Keratinocyte (primary cell): ENCODE measurements at regions not wholly inside any gene's neighbourhood (a gene's known extent, or its start where the extent isn't known, plus 50 kb on each side); places are given as distances from the start of the nearest gene placed in this dataset.
A peak's percentile ranks its signal among the peaks of the same experiment; 100 is the strongest.

Experiments used
- DNase-seq: peaks from one replicate; pipeline ENCODE4 v3.0.0-alpha.2; 2011; ENCODE audit warnings: low read depth, missing footprints, low spot score
- FAIRE-seq: peaks from 2 replicates; lab custom pipeline; 2011; peaks lifted over from hg19 to GRCh38; lab: Jason Lieb, UNC
- H2AFZ ChIP-seq: 2 replicates; pipeline ENCODE4 v1.6.0; 2012; ENCODE audit warnings: low read length, control low read depth, inconsistent platforms; ENCODE audit not compliant: control insufficient read depth
- H3K27ac ChIP-seq: 2 replicates; pipeline ENCODE4 v1.5.1; 2011; ENCODE audit warnings: low read length; ENCODE audit not compliant: control insufficient read depth, insufficient read depth
- H3K27me3 ChIP-seq: 3 replicates; pipeline ENCODE4 v1.6.0; 2011; ENCODE audit warnings: low read length; ENCODE audit not compliant: control insufficient read depth, insufficient read depth; ENCODE audit errors: extremely low read depth
- H3K36me3 ChIP-seq, 2 experiments: 2 replicates in 1 of 2; 3 replicates in 1 of 2; pipeline ENCODE4 v1.5.1; 2011; ENCODE audit warnings: low read length in 2 of 2, mild to moderate bottlenecking in 1 of 2; ENCODE audit not compliant: control insufficient read depth in 2 of 2, insufficient read depth in 2 of 2; ENCODE audit errors: extremely low read depth in 1 of 2
- H3K4me1 ChIP-seq: 3 replicates; pipeline ENCODE4 v1.5.1; 2011; ENCODE audit warnings: low read length; ENCODE audit not compliant: control insufficient read depth, insufficient read depth; ENCODE audit errors: extremely low read depth
- H3K4me2 ChIP-seq: 3 replicates; pipeline ENCODE4 v1.6.0; 2011; ENCODE audit warnings: low read depth, low read length; ENCODE audit not compliant: control insufficient read depth, insufficient read depth; ENCODE audit errors: extremely low read depth
- H3K4me3 ChIP-seq, 3 experiments: fragments of 200-600 bp in 1 of 3; sonication (generic) in 1 of 3; 2 replicates in 2 of 3; 3 replicates in 1 of 3; pipeline ENCODE4 v1.5.1; 2011 to 2016; ENCODE audit warnings: low read length in 3 of 3, mild to moderate bottlenecking in 3 of 3, control low read depth in 2 of 3, inconsistent platforms in 1 of 3, low read depth in 1 of 3, mixed read lengths in 1 of 3, mixed run types in 1 of 3, moderate library complexity in 1 of 3; ENCODE audit not compliant: control insufficient read depth in 2 of 3, insufficient read depth in 2 of 3; ENCODE audit errors: extremely low read depth in 1 of 3
- H3K79me2 ChIP-seq: 2 replicates; pipeline ENCODE4 v1.6.0; 2012; ENCODE audit warnings: low read length; ENCODE audit not compliant: control insufficient read depth, insufficient read depth
- H3K9ac ChIP-seq: 3 replicates; pipeline ENCODE4 v1.6.0; 2011; ENCODE audit warnings: low read length; ENCODE audit not compliant: control insufficient read depth, insufficient read depth; ENCODE audit errors: extremely low read depth
- H3K9me1 ChIP-seq: 3 replicates; pipeline ENCODE4 v1.6.0; 2011; ENCODE audit warnings: low read length; ENCODE audit not compliant: control insufficient read depth, insufficient read depth; ENCODE audit errors: extremely low read depth
- H3K9me3 ChIP-seq: 2 replicates; pipeline ENCODE4 v1.5.1; 2012; ENCODE audit warnings: low read depth, low read length; ENCODE audit not compliant: control insufficient read depth
- H4K20me1 ChIP-seq: 3 replicates; pipeline ENCODE4 v1.6.0; 2011; ENCODE audit warnings: low read length; ENCODE audit not compliant: control insufficient read depth, insufficient read depth; ENCODE audit errors: extremely low read depth
- CTCF ChIP-seq, 3 experiments: IDR thresholded peaks in 1 of 3; conservative IDR thresholded peaks in 1 of 3; optimal IDR thresholded peaks in 1 of 3; 2 replicates in 2 of 3; 3 replicates in 1 of 3; pipeline versions ENCODE3 to v1.5.1; 2011; ENCODE audit warnings: low read length in 3 of 3, mild to moderate bottlenecking in 3 of 3, moderate library complexity in 2 of 3, control low read depth in 1 of 3, inconsistent platforms in 1 of 3; ENCODE audit not compliant: insufficient read depth in 2 of 3; ENCODE audit errors: extremely low read depth in 1 of 3
- EZH2 ChIP-seq: IDR thresholded peaks from one replicate; pipeline ENCODE4 v1.6.1; 2012; ENCODE audit warnings: inconsistent platforms, mild to moderate bottlenecking, low read length, moderate library complexity
- dilution Hi-C: fragments of 300-500 bp; cut with MboI; formaldehyde crosslinking; loops from one replicate; pipeline ENCODE4 v1.7.0; 2020; ENCODE audit warnings: low sequenced_read_pairs; ENCODE audit not compliant: extremely low pct_ligation_motif_present

GRCh38 chr7:26489906-26490639 is 198.4 kb downstream of the SNX10 start:
- Histone ChIP-seq H3K36me3 (no peaks in the 10 kb centered on the region), H3K27ac (no peak overlapping the region), H4K20me1 (no peaks in the 10 kb centered on the region), H3K4me2 (no peak overlapping the region), H3K4me1 (peaks cover 16% of the 10 kb centered on the region), H3K9me1 (peaks cover 2% of the 10 kb centered on the region), H3K79me2 (no peaks in the 10 kb centered on the region), H3K27me3 (no peaks in the 10 kb centered on the region), H3K4me3 (no peak overlapping the region), H3K9me3 (no peaks in the 10 kb centered on the region), H3K9ac (no peak overlapping the region), H2AFZ (no peak overlapping the region)
- FAIRE-seq (no peak), DNase-seq (no peak)
- dilution Hi-C loops: loop anchor here (5.0 kb wide), 1 partner anchor 53 kb away; no protein-coding TSS in a partner anchor
- no peak for TF ChIP-seq CTCF (optimal IDR thresholded peaks at IDR 0.05 in 1 of 3, IDR thresholded peaks at IDR 0.05 in 1 of 3, conservative IDR thresholded peaks at IDR 0.05 in 1 of 3; ENCODE audit: extremely low read depth in 1 of 3, insufficient read depth in 2 of 3, low read length in 3 of 3)
- TF ChIP-seq EZH2: no peak

GRCh38 chr7:26490640-26491624 is 199.3 kb downstream of the SNX10 start:
- H3K4me2 ChIP-seq: peak overlapping the region; percentile 51

More at GRCh38 chr7:26490640-26491624, 199.3 kb downstream of the SNX10 start:
- H3K27me3 ChIP-seq: no peaks in the 10 kb centered on the region
- no peak overlapping the region for H3K9ac ChIP-seq
- TF ChIP-seq EZH2 (no peak), CTCF (optimal IDR thresholded peaks at IDR 0.05 in 1 of 3, IDR thresholded peaks at IDR 0.05 in 1 of 3, conservative IDR thresholded peaks at IDR 0.05 in 1 of 3; ENCODE audit: extremely low read depth in 1 of 3, insufficient read depth in 2 of 3, low read length in 3 of 3) (peak in 2 of 3 experiments; percentile 17 to 23)
- peak overlapping the region; percentile 14 for H2AFZ ChIP-seq
- peaks cover 2% of the 10 kb centered on the region for H3K9me1 ChIP-seq
- H3K36me3 ChIP-seq: no peaks in the 10 kb centered on the region
- H4K20me1 ChIP-seq: no peaks in the 10 kb centered on the region
- H3K79me2 ChIP-seq: no peaks in the 10 kb centered on the region
- dilution Hi-C loops: loop anchor here (5.0 kb wide), 1 partner anchor 54 kb away; no protein-coding TSS in a partner anchor
- H3K9me3 ChIP-seq: no peaks in the 10 kb centered on the region
- DNase-seq (peak; percentile 84), FAIRE-seq (peak; percentile 75)
- no peak overlapping the region for H3K27ac ChIP-seq
- peaks cover 16% of the 10 kb centered on the region for H3K4me1 ChIP-seq
- peak overlapping the region in 1 of 3 experiments; percentile 7 for H3K4me3 ChIP-seq
